ENCODE measurements at regions not wholly inside any gene's neighbourhood (a gene's known extent, or its start where the extent isn't known, plus 50 kb on each side); places are given as distances from the start of the nearest gene placed in this dataset.

- TF ChIP-seq POLR2AphosphoS5 (IDR thresholded peaks at IDR 0.05; ENCODE audit: insufficient read depth in 1 of 2, low read depth in 1 of 2), result no peak
- no peak for TF ChIP-seq CTCF (IDR thresholded peaks at IDR 0.05)
Measured at GRCh38 chr3:189076449-189076848, 95.3 kb upstream of the TPRG1 start.

All from vagina (tissue), 2 donors.